ENCODE measurements at regions not wholly inside any gene's neighbourhood (a gene's known extent, or its start where the extent isn't known, plus 50 kb on each side); places are given as distances from the start of the nearest gene placed in this dataset.

- Histone ChIP-seq H3K27ac (ENCODE audit: low read depth in 1 of 2, low read length in 2 of 2) (no peak overlapping the region), H3K4me3 (ENCODE audit: low read depth in 1 of 3, low read length in 3 of 3) (no peak overlapping the region), H3K27me3 (ENCODE audit: control insufficient read depth in 4 of 4, insufficient read depth in 4 of 4, low read length in 3 of 4) (no peaks in the 10 kb centered on the region), H3K4me1 (ENCODE audit: control insufficient read depth in 4 of 4, insufficient read depth in 4 of 4, low read length in 3 of 4) (no peaks in the 10 kb centered on the region), H3K36me3 (ENCODE audit: control insufficient read depth in 4 of 4, insufficient read depth in 3 of 4, low read depth in 1 of 4, low read length in 3 of 4) (no peaks in the 10 kb centered on the region), H3K9ac (ENCODE audit: low read depth in 1 of 2, low read length in 2 of 2) (no peak overlapping the region), H3K9me3 (ENCODE audit: control insufficient read depth in 4 of 4, low read length in 3 of 4) (no peaks in the 10 kb centered on the region)
- TF ChIP-seq HNF4A (conservative IDR thresholded peaks at IDR 0.05) (no peak), RXRA (IDR thresholded peaks at IDR 0.05) (no peak), SP1 (IDR thresholded peaks at IDR 0.05) (no peak), FOXA2 (IDR thresholded peaks at IDR 0.05) (no peak), HNF4G (IDR thresholded peaks at IDR 0.05) (no peak), RAD21 (IDR thresholded peaks at IDR 0.05) (no peak), NR2F2 (IDR thresholded peaks at IDR 0.05) (no peak), EGR1 (IDR thresholded peaks at IDR 0.05; ENCODE audit: low read depth in 2 of 2) (no peak), TAF1 (conservative IDR thresholded peaks at IDR 0.05) (no peak), YY1 (IDR thresholded peaks at IDR 0.05) (no peak), GABPA (IDR thresholded peaks at IDR 0.05 in 1 of 2, conservative IDR thresholded peaks at IDR 0.05 in 1 of 2) (no peak), JUND (IDR thresholded peaks at IDR 0.05) (no peak), FOXA1 (IDR thresholded peaks at IDR 0.05) (no peak)
- TF ChIP-seq, protein P1, sequence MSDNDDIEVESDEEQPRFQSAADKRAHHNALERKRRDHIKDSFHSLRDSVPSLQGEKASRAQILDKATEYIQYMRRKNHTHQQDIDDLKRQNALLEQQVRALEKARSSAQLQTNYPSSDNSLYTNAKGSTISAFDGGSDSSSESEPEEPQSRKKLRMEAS (IDR thresholded peaks at IDR 0.05) = no peak
- TF ChIP-seq, protein P2, sequence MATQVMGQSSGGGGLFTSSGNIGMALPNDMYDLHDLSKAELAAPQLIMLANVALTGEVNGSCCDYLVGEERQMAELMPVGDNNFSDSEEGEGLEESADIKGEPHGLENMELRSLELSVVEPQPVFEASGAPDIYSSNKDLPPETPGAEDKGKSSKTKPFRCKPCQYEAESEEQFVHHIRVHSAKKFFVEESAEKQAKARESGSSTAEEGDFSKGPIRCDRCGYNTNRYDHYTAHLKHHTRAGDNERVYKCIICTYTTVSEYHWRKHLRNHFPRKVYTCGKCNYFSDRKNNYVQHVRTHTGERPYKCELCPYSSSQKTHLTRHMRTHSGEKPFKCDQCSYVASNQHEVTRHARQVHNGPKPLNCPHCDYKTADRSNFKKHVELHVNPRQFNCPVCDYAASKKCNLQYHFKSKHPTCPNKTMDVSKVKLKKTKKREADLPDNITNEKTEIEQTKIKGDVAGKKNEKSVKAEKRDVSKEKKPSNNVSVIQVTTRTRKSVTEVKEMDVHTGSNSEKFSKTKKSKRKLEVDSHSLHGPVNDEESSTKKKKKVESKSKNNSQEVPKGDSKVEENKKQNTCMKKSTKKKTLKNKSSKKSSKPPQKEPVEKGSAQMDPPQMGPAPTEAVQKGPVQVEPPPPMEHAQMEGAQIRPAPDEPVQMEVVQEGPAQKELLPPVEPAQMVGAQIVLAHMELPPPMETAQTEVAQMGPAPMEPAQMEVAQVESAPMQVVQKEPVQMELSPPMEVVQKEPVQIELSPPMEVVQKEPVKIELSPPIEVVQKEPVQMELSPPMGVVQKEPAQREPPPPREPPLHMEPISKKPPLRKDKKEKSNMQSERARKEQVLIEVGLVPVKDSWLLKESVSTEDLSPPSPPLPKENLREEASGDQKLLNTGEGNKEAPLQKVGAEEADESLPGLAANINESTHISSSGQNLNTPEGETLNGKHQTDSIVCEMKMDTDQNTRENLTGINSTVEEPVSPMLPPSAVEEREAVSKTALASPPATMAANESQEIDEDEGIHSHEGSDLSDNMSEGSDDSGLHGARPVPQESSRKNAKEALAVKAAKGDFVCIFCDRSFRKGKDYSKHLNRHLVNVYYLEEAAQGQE (IDR thresholded peaks at IDR 0.05) = no peak
- TF ChIP-seq, protein P3, sequence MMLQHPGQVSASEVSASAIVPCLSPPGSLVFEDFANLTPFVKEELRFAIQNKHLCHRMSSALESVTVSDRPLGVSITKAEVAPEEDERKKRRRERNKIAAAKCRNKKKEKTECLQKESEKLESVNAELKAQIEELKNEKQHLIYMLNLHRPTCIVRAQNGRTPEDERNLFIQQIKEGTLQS (IDR thresholded peaks at IDR 0.05) = no peak
- TF ChIP-seq, protein P4, sequence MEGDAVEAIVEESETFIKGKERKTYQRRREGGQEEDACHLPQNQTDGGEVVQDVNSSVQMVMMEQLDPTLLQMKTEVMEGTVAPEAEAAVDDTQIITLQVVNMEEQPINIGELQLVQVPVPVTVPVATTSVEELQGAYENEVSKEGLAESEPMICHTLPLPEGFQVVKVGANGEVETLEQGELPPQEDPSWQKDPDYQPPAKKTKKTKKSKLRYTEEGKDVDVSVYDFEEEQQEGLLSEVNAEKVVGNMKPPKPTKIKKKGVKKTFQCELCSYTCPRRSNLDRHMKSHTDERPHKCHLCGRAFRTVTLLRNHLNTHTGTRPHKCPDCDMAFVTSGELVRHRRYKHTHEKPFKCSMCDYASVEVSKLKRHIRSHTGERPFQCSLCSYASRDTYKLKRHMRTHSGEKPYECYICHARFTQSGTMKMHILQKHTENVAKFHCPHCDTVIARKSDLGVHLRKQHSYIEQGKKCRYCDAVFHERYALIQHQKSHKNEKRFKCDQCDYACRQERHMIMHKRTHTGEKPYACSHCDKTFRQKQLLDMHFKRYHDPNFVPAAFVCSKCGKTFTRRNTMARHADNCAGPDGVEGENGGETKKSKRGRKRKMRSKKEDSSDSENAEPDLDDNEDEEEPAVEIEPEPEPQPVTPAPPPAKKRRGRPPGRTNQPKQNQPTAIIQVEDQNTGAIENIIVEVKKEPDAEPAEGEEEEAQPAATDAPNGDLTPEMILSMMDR (IDR thresholded peaks at IDR 0.05; ENCODE audit: low read depth, low read length, missing input control) = no peak
- TF ChIP-seq, protein P5, sequence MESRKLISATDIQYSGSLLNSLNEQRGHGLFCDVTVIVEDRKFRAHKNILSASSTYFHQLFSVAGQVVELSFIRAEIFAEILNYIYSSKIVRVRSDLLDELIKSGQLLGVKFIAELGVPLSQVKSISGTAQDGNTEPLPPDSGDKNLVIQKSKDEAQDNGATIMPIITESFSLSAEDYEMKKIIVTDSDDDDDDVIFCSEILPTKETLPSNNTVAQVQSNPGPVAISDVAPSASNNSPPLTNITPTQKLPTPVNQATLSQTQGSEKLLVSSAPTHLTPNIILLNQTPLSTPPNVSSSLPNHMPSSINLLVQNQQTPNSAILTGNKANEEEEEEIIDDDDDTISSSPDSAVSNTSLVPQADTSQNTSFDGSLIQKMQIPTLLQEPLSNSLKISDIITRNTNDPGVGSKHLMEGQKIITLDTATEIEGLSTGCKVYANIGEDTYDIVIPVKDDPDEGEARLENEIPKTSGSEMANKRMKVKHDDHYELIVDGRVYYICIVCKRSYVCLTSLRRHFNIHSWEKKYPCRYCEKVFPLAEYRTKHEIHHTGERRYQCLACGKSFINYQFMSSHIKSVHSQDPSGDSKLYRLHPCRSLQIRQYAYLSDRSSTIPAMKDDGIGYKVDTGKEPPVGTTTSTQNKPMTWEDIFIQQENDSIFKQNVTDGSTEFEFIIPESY (IDR thresholded peaks at IDR 0.05) = no peak
- no peak for DNase-seq (ENCODE audit: low spot score)
- 63% methylated on average over 5 of the region's 5 CpGs for WGBS
Measured at GRCh38 chr1:79124756-79125155, 118.2 kb upstream of the ADGRL4 start.

All from liver (tissue), 8 donors.